Choroid plexus epithelial cell (primary cell): ENCODE measurements at regions not wholly inside any gene's neighbourhood (a gene's known extent, or its start where the extent isn't known, plus 50 kb on each side); places are given as distances from the start of the nearest gene placed in this dataset.
"Not testable (repeated sequence)": the region's sequence is repeated elsewhere in the genome, so short reads cannot be mapped to it uniquely, and the experiment has no call there.

Experiments used
- DNase-seq: peaks from one replicate; pipeline ENCODE4 v3.0.0-alpha.2; 2010; ENCODE audit warnings: low read depth
- H3K4me3 ChIP-seq: 2 replicates; pipeline ENCODE4 v1.5.1; 2011; ENCODE audit warnings: low read depth, mild to moderate bottlenecking, control low read depth, low read length, moderate library complexity
- TF ChIP-seq, protein P1 (sequence below): conservative IDR thresholded peaks from 2 replicates; pipeline ENCODE4 v1.5.1; 2011; ENCODE audit warnings: low read depth, mild to moderate bottlenecking, control low read depth, inconsistent platforms, low read length, moderate library complexity

DNA sequence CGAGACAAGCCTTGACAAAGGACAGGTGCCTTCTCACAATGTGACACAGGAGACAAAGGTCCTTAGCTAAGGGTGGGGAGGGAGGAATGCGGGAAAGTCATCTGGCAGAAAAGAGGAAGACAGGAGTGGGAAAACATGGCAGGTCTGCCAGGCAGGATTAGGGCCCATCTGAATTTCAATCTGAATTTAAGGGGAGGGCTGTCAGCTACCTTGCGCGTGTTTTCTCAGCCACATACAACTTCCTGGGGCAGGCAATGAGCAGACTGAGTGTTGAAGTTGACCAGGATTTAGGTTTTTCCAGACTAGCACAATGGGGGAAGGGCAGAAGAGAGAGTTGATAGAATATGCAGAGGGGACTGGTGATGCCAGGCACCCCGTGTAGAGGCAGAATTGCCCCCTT lies 66.7 kb upstream of the LARGE1 start:
- no peak for DNase-seq
- TF ChIP-seq, protein P1, sequence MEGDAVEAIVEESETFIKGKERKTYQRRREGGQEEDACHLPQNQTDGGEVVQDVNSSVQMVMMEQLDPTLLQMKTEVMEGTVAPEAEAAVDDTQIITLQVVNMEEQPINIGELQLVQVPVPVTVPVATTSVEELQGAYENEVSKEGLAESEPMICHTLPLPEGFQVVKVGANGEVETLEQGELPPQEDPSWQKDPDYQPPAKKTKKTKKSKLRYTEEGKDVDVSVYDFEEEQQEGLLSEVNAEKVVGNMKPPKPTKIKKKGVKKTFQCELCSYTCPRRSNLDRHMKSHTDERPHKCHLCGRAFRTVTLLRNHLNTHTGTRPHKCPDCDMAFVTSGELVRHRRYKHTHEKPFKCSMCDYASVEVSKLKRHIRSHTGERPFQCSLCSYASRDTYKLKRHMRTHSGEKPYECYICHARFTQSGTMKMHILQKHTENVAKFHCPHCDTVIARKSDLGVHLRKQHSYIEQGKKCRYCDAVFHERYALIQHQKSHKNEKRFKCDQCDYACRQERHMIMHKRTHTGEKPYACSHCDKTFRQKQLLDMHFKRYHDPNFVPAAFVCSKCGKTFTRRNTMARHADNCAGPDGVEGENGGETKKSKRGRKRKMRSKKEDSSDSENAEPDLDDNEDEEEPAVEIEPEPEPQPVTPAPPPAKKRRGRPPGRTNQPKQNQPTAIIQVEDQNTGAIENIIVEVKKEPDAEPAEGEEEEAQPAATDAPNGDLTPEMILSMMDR: no peak

DNA sequence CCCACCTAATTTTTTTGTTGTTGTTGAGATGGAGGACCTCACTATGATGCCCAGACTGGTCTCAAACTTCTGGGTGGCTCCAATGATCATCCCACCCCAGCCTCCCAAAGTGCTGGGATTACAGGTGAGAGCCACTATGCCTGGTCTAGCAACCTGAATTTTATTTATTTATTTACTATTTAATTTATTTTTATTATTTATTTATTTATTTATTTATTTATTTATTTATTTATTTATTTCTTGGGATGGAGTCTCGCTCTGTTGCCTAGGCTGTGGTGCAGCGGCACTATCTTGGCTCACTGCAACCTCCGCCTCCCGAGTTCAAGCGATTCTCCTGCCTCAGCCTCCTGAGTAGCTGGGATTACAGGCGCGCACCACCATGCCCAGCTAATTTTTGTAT lies 69.0 kb upstream of the LARGE1 start:
- DNase-seq, H3K4me3 ChIP-seq: not testable (repeated sequence)

More for the DNA sequence above, 66.7 kb upstream of the LARGE1 start:
- H3K4me3 ChIP-seq: no peak overlapping the region

DNA sequence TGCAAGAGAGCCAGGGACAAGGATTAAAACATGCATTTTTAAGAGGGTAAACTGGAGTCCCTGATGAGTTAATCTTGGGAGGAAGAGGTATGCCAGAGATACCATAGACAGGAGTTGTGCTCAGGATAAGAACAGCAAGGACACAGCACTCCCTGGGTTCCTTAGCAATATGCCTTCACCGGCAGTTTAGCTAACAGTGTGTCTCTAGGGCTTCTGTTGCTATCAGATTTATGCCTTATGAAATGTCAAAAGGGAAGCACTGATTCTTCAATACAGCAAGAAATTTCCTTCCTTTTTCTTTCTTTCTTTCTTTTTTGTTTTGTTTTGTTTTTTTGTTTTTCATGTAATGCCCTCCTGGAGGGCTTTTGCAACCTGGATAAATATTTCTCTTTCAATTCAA lies 71.3 kb upstream of the LARGE1 start:
- TF ChIP-seq, protein P1: no peak
- H3K4me3 ChIP-seq: no peak overlapping the region
- DNase-seq: no peak

DNA sequence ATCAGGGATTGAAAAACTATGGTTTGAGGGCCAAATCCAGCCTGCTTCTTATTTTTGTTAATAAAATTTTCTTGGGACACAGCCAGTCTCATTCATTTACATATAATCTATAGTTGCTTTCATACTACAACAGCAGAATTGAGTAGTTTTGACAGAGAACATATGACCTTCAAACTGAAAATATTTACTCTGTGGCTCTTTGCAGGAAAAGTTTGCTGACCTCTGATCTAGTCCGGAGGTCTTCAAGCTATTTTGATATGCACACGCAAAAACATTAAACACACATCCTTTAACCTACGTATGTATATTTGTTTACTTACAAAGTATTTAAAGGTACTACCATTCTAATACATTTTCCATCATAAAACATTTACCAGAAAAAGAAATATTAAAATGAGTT lies 76.5 kb upstream of the LARGE1 start:
- H3K4me3 ChIP-seq: no peak overlapping the region
- TF ChIP-seq, protein P1: no peak
- no peak for DNase-seq

DNA sequence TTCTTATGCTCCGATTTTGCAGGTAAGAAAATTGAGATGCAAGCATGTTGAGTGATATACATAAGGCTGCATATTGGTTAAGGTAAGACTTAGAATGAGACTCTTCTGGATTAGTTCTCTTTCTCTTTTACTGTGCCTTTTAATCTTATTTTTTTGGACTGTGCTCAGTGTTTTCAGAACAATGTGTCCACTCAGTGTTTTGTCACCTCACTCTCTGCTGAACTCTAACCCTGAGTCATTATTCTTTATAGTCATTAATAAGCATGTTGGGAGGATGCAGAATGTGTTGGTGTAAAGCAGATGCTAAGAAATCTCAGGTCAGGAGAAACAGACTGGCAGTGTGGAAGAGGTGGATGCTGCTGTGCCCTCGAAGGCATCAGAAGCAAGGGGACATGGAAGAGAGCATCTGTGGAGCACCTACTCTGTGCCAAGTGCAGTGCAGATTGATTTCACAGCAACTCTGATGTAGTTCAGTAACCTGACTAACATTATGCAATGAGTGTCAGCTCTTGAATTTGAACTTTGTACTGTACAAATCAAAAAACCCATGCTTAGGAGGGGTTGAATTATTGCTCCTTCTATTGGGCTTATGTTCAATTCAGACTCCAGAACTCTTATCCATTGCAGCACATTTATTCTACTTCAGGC lies 80.7 kb upstream of the LARGE1 start:
- DNase-seq: no peak
- TF ChIP-seq, protein P1: no peak
- H3K4me3 ChIP-seq: no peak overlapping the region

DNA sequence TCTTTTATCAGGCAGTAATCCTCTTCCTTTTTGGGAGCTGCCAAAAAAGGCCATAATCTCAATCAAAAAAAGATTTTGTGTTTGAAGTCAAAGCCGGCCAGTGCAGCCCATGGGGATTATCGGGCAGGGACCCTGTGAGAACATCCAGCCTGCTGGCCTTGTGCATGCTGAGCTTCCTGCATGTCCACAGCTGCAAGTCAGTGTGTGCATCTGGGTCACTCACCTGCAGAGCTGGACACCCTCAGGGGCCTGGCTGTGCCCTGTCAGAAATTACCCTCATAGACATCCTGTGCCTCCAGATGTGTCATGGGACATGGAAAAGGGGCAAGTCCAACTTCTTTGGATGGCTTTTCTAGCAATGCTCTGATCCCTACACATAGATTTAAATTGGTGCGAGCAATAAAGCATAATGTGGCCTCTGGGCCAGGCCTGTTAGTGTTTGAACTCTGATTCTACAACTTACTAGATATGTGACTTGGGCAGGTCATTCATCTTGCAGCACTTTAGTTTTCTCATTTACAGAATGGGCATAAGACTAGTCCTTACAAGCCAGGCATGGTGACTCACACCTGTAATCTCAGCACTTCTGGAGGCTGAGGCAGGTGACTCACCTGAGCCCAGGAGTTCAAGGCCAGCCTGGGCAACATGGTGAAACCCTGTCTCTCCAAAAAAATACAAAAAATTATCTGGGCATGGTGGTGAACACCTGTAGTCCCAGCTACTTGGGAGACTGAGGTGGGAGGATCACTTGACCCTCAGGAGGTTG lies 81.6 kb upstream of the LARGE1 start:
- TF ChIP-seq, protein P1: no peak
- no peak for DNase-seq
- H3K4me3 ChIP-seq: no peak overlapping the region

DNA sequence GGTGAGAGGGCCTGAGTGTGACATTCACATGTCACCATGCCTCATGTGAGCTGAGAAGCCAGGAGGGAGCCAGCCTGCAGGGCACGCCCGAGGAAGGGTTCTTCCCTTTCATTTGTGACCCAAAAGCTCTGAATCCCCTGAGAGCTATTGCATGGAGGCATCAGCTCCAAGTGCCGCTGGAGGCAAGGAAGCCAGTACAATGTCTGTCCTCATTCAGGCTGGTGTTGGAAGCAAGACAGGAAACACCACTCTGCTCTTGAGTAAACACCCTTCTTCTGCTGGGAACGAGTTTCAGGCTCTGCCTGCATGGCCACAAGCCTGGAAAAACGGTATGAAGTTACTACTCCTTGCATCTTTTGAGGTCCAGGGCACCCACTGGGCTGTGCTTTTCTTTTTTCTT lies 83.8 kb upstream of the LARGE1 start:
- no peak overlapping the region for H3K4me3 ChIP-seq
- DNase-seq: no peak
- TF ChIP-seq, protein P1: no peak
